ENCODE measurements at regions not wholly inside any gene's neighbourhood (a gene's known extent, or its start where the extent isn't known, plus 50 kb on each side); places are given as distances from the start of the nearest gene placed in this dataset.

GRCh38 chr12:24519759-24520158 is 429.1 kb downstream of the BCAT1 start:
- no peak overlapping the region for H3K27ac Mint-ChIP-seq
- H3K9me3 ChIP-seq (ENCODE audit: control extremely low read depth in 1 of 3, control insufficient read depth in 2 of 3, insufficient read depth in 1 of 3, low read length in 2 of 3), result peaks cover 1 to 27% (median 10%) of the 10 kb centered on the region in 3 donors
- CTCF ChIA-PET, result no interaction called here

GRCh38 chr12:24517000-24517399 is 431.9 kb downstream of the BCAT1 start:
- POLR2A ChIA-PET, result no interaction called here
- H2AFZ ChIP-seq (ENCODE audit: insufficient read depth, low read depth, low read length, poor library complexity, severe bottlenecking), result no peak overlapping the region
- H3K4me3 Mint-ChIP-seq, result no peak overlapping the region
- TF ChIP-seq CTCF (IDR thresholded peaks at IDR 0.05) (no peak), EZH2 (IDR thresholded peaks at IDR 0.05; ENCODE audit: borderline replicate concordance, insufficient read depth, low read depth, low read length, poor library complexity, severe bottlenecking) (no peak)
- H3K27ac ChIP-seq (ENCODE audit: low read length in 2 of 2), result no peak overlapping the region
- no peaks in the 10 kb centered on the region for H3K79me2 ChIP-seq (ENCODE audit: control insufficient read depth, insufficient read depth, low read length)
- no peak overlapping the region for H3K9ac ChIP-seq (ENCODE audit: low read length)
- WGBS (ENCODE audit: insufficient coverage), result 50% methylated on average over 1 of the region's 1 CpG
- no peaks in the 10 kb centered on the region for H3K27me3 Mint-ChIP-seq
- CTCF ChIA-PET, result no interaction called here
- H3K36me3 ChIP-seq (replicated peaks in 1 of 2; ENCODE audit: control extremely low read depth in 1 of 2, control insufficient read depth in 1 of 2, extremely low read depth in 1 of 2, insufficient read depth in 2 of 2, low read length in 1 of 2), result no peaks in the 10 kb centered on the region
- H3K4me1 Mint-ChIP-seq, result no peaks in the 10 kb centered on the region
- no peak overlapping the region for H3K4me2 ChIP-seq (replicated peaks; ENCODE audit: low read depth, low read length, poor library complexity, severe bottlenecking)
- no peak for DNase-seq
- peaks cover 13% of the 10 kb centered on the region for H3K9me3 Mint-ChIP-seq (ENCODE audit: insufficient read depth)
- no peaks in the 10 kb centered on the region for H4K20me1 ChIP-seq (ENCODE audit: control insufficient read depth, insufficient read depth, low read length, poor library complexity, severe bottlenecking)
- intact Hi-C loops (cut with micrococcal nuclease), result no loop called here
- ATAC-seq (ENCODE audit: low read depth), result no peak
- H3K27ac Mint-ChIP-seq, result no peak overlapping the region
- no peak overlapping the region for H3K4me3 ChIP-seq (ENCODE audit: control extremely low read depth in 1 of 5, extremely low read depth in 1 of 5, insufficient read depth in 1 of 5, low read depth in 2 of 5, low read length in 4 of 5)
- H3K4me1 ChIP-seq (ENCODE audit: control insufficient read depth in 2 of 2, insufficient read depth in 2 of 2, low read length in 2 of 2), result no peaks in the 10 kb centered on the region
- no peaks in the 10 kb centered on the region for H3K27me3 ChIP-seq (replicated peaks in 1 of 4; ENCODE audit: control extremely low read depth in 1 of 4, control insufficient read depth in 3 of 4, insufficient read depth in 4 of 4, low read length in 3 of 4)
- peaks cover 1 to 27% (median 10%) of the 10 kb centered on the region in 3 donors for H3K9me3 ChIP-seq (ENCODE audit: control extremely low read depth in 1 of 3, control insufficient read depth in 2 of 3, insufficient read depth in 1 of 3, low read length in 2 of 3)

More at GRCh38 chr12:24519759-24520158, 429.1 kb downstream of the BCAT1 start:
- DNase-seq (no peak), ATAC-seq (ENCODE audit: low read depth) (no peak)
- Histone ChIP-seq H4K20me1 (ENCODE audit: control insufficient read depth, insufficient read depth, low read length, poor library complexity, severe bottlenecking) (no peaks in the 10 kb centered on the region), H3K27ac (ENCODE audit: low read length in 2 of 2) (no peak overlapping the region), H3K36me3 (replicated peaks in 1 of 2; ENCODE audit: control extremely low read depth in 1 of 2, control insufficient read depth in 1 of 2, extremely low read depth in 1 of 2, insufficient read depth in 2 of 2, low read length in 1 of 2) (no peaks in the 10 kb centered on the region), H3K27me3 (replicated peaks in 1 of 4; ENCODE audit: control extremely low read depth in 1 of 4, control insufficient read depth in 3 of 4, insufficient read depth in 4 of 4, low read length in 3 of 4) (no peaks in the 10 kb centered on the region), H3K4me2 (replicated peaks; ENCODE audit: low read depth, low read length, poor library complexity, severe bottlenecking) (no peak overlapping the region), H3K79me2 (ENCODE audit: control insufficient read depth, insufficient read depth, low read length) (no peaks in the 10 kb centered on the region), H3K4me3 (ENCODE audit: control extremely low read depth in 1 of 5, extremely low read depth in 1 of 5, insufficient read depth in 1 of 5, low read depth in 2 of 5, low read length in 4 of 5) (no peak overlapping the region), H3K9ac (ENCODE audit: low read length) (no peak overlapping the region), H2AFZ (ENCODE audit: insufficient read depth, low read depth, low read length, poor library complexity, severe bottlenecking) (no peak overlapping the region), H3K4me1 (ENCODE audit: control insufficient read depth in 2 of 2, insufficient read depth in 2 of 2, low read length in 2 of 2) (no peaks in the 10 kb centered on the region)
- no CpG with 5 or more reads among the region's 1 CpG for WGBS (ENCODE audit: insufficient coverage)
- peaks cover 16% of the 10 kb centered on the region for H3K9me3 Mint-ChIP-seq (ENCODE audit: insufficient read depth)
- no peak overlapping the region for H3K4me3 Mint-ChIP-seq
- TF ChIP-seq CTCF (IDR thresholded peaks at IDR 0.05) (no peak), EZH2 (IDR thresholded peaks at IDR 0.05; ENCODE audit: borderline replicate concordance, insufficient read depth, low read depth, low read length, poor library complexity, severe bottlenecking) (no peak)
- intact Hi-C loops (cut with micrococcal nuclease), result no loop called here
- no peaks in the 10 kb centered on the region for H3K4me1 Mint-ChIP-seq
- H3K27me3 Mint-ChIP-seq, result no peaks in the 10 kb centered on the region
- POLR2A ChIA-PET, result no interaction called here
